RWPE2 (cell line): ENCODE measurements at regions not wholly inside any gene's neighbourhood (a gene's known extent, or its start where the extent isn't known, plus 50 kb on each side); places are given as distances from the start of the nearest gene placed in this dataset.

ENCODE experiments used
- ATAC-seq: fragments of 200-7000 bp; cut with Tn5 transposase; 3 replicates; pipeline ENCODE4 v1.9.1; 2021; ENCODE audit warnings: low read depth
- DNase-seq: peaks from one replicate; pipeline ENCODE4 v3.0.0-alpha.2; 2020; ENCODE audit warnings: low spot score
- H3K27ac ChIP-seq: fragments of 450-650 bp; 2 replicates; pipeline ENCODE4 v1.5.1; 2017; ENCODE audit warnings: mild to moderate bottlenecking; ENCODE audit not compliant: poor library complexity, severe bottlenecking
- H3K27me3 ChIP-seq: fragments of 250-450 bp; sonication (Bioruptor Pico); 2 replicates; pipeline ENCODE4 v1.5.1; 2021; ENCODE audit warnings: mild to moderate bottlenecking, moderate library complexity; ENCODE audit not compliant: insufficient read depth, poor library complexity, severe bottlenecking
- H3K36me3 ChIP-seq: fragments of 250-450 bp; sonication (Bioruptor Pico); 2 replicates; pipeline ENCODE4 v1.5.1; 2020; ENCODE audit warnings: low read depth, mild to moderate bottlenecking, moderate library complexity
- H3K4me1 ChIP-seq: fragments of 250-450 bp; sonication (Bioruptor Pico); 2 replicates; pipeline ENCODE4 v1.5.1; 2021; ENCODE audit warnings: mild to moderate bottlenecking, moderate library complexity; ENCODE audit not compliant: insufficient read depth, poor library complexity, severe bottlenecking
- H3K4me3 ChIP-seq: fragments of 250-450 bp; sonication (Bioruptor Pico); 2 replicates; pipeline ENCODE4 v1.5.1; 2021; ENCODE audit warnings: mild to moderate bottlenecking, moderate library complexity; ENCODE audit not compliant: severe bottlenecking
- H3K9me3 ChIP-seq: fragments of 250-450 bp; sonication (Bioruptor Pico); 2 replicates; pipeline ENCODE4 v1.5.1; 2021; ENCODE audit warnings: mild to moderate bottlenecking, moderate library complexity; ENCODE audit not compliant: severe bottlenecking
- TF ChIP-seq, protein P1 (sequence below): fragments of 450-650 bp; IDR thresholded peaks from one replicate; pipeline ENCODE4 v1.5.1; 2017; ENCODE audit warnings: mild to moderate bottlenecking, moderate library complexity; ENCODE audit not compliant: poor library complexity, severe bottlenecking

DNA sequence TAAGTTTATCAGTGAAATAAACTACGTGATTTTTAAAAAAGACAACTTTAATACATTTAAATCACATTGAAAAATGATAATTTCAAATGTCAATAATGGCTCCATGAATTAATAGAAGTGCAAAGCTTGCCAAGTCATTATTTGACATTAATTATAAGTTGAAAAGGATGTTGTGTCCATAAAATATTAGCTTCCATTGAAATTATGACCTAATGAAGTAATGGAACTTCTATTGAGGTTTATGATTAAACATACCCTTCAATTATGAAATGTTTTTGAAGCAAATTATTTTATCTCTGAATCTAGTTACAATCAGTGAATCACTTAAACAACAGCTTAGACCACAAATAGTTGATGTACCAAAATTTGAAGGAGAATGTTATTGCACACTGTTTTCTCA is 144.2 kb downstream of the SLITRK6 start:
- H3K4me3 ChIP-seq = no peak overlapping the region
- no peaks in the 10 kb centered on the region for H3K36me3 ChIP-seq
- peaks cover 35% of the 10 kb centered on the region for H3K4me1 ChIP-seq
- ATAC-seq = no peak
- no peaks in the 10 kb centered on the region for H3K27me3 ChIP-seq
- no peak for DNase-seq
- no peak overlapping the region for H3K27ac ChIP-seq
- no peaks in the 10 kb centered on the region for H3K9me3 ChIP-seq
- TF ChIP-seq, protein P1, sequence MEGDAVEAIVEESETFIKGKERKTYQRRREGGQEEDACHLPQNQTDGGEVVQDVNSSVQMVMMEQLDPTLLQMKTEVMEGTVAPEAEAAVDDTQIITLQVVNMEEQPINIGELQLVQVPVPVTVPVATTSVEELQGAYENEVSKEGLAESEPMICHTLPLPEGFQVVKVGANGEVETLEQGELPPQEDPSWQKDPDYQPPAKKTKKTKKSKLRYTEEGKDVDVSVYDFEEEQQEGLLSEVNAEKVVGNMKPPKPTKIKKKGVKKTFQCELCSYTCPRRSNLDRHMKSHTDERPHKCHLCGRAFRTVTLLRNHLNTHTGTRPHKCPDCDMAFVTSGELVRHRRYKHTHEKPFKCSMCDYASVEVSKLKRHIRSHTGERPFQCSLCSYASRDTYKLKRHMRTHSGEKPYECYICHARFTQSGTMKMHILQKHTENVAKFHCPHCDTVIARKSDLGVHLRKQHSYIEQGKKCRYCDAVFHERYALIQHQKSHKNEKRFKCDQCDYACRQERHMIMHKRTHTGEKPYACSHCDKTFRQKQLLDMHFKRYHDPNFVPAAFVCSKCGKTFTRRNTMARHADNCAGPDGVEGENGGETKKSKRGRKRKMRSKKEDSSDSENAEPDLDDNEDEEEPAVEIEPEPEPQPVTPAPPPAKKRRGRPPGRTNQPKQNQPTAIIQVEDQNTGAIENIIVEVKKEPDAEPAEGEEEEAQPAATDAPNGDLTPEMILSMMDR = no peak

DNA sequence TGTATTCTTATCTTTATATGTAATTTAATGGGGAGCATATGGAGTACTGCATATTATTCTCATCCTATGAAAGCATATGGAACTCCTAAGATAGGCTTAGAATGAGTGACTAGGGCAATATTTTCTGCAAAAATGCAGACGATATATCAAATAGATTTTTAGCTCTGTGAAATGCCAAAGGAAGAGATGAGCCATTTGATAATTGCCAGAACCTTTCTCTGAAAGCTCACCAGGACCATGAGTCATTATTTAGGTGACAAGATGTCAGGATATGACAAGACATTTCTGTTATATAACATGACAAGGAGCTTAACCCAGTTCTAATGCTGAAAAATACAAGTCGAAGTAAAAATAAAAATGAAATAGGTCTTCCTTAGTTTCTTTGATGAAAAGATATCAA is 145.0 kb downstream of the SLITRK6 start:
- H3K36me3 ChIP-seq = no peaks in the 10 kb centered on the region

GRCh38 chr13:85653681-85654080 is 145.5 kb downstream of the SLITRK6 start:
- peaks cover 27% of the 10 kb centered on the region for H3K4me1 ChIP-seq
- TF ChIP-seq, protein P1 = no peak
- no peaks in the 10 kb centered on the region for H3K9me3 ChIP-seq
- ATAC-seq (no peak), DNase-seq (no peak)
- no peaks in the 10 kb centered on the region for H3K36me3 ChIP-seq
- H3K27ac ChIP-seq = no peak overlapping the region
- no peak overlapping the region for H3K4me3 ChIP-seq
- no peaks in the 10 kb centered on the region for H3K27me3 ChIP-seq

More for the DNA sequence above, 145.0 kb downstream of the SLITRK6 start:
- TF ChIP-seq, protein P1 = no peak
- no peak overlapping the region for H3K27ac ChIP-seq
- no peaks in the 10 kb centered on the region for H3K27me3 ChIP-seq
- H3K4me3 ChIP-seq = no peak overlapping the region
- H3K4me1 ChIP-seq = peaks cover 28% of the 10 kb centered on the region
- H3K9me3 ChIP-seq = no peaks in the 10 kb centered on the region
- no peak for ATAC-seq
- DNase-seq = no peak

DNA sequence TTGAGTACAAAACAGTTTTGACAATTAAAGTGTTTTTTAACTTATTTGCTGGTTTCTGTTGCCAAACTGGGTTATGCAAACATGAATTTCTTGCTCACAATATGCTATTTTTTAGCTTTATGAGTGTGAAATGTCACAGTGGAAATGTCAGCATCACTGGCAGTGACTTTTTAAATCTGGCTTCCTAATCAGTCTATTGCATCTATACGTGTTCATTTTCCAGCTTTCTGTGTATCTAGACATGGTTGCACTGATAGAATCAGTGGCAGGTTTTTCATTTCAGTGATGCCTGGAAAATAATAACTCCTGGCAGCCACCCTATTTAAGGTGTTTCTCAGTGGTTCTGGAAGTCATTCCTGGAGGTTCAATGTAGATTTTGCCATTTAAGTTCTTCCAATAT is 146.7 kb downstream of the SLITRK6 start:
- TF ChIP-seq, protein P1 = no peak
- Histone ChIP-seq H3K27me3 (no peaks in the 10 kb centered on the region), H3K4me1 (peaks cover 27% of the 10 kb centered on the region), H3K36me3 (no peaks in the 10 kb centered on the region), H3K27ac (peak overlapping the region; percentile 78), H3K4me3 (no peak overlapping the region), H3K9me3 (no peaks in the 10 kb centered on the region)
- no peak for ATAC-seq
- DNase-seq = no peak

- Histone ChIP-seq H3K27me3 (no peaks in the 10 kb centered on the region), H3K4me3 (no peak overlapping the region), H3K27ac (peak overlapping the region; percentile 78), H3K4me1 (peaks cover 27% of the 10 kb centered on the region), H3K9me3 (no peaks in the 10 kb centered on the region), H3K36me3 (no peaks in the 10 kb centered on the region)
- ATAC-seq (peak; percentile 97), DNase-seq (peak; percentile 61)
- TF ChIP-seq, protein P1 = no peak
These were observed 147.8 kb downstream of the SLITRK6 start for GRCh38 chr13:85651440-85651839.
